ENCODE measurements at regions not wholly inside any gene's neighbourhood (a gene's known extent, or its start where the extent isn't known, plus 50 kb on each side); places are given as distances from the start of the nearest gene placed in this dataset.

- H3K9me2 ChIP-seq, result no peaks in the 10 kb centered on the region
- H3K4me2 ChIP-seq, result no peak overlapping the region
- H3K27me3 ChIP-seq (ENCODE audit: insufficient read depth), result no peaks in the 10 kb centered on the region
- CTCF ChIA-PET, result interaction anchor here (0.7 to 1.4 kb wide), 2 partner anchors 761 to 943 kb away, joined by 3 to 9 read pairs; no protein-coding TSS in a partner anchor
- POLR2A ChIA-PET, result no interaction called here
- H3K9me3 ChIP-seq, result no peaks in the 10 kb centered on the region
- no peak for DNase-seq
- no peaks in the 10 kb centered on the region for H4K20me1 ChIP-seq (ENCODE audit: insufficient read depth)
- no peaks in the 10 kb centered on the region for H3K79me2 ChIP-seq (ENCODE audit: insufficient read depth)
- H3F3A ChIP-seq (replicated peaks; ENCODE audit: insufficient read depth), result no peaks in the 10 kb centered on the region
- no peak overlapping the region for H2AFZ ChIP-seq (ENCODE audit: low read depth)
- H3K4me3 ChIP-seq (ENCODE audit: low read depth in 2 of 2, low read length in 1 of 2), result no peak overlapping the region
- no peaks in the 10 kb centered on the region; a peak in 2 of 4 replicates for H3K4me1 ChIP-seq (ENCODE audit: control insufficient read depth in 1 of 2, insufficient read depth in 2 of 2, low read depth in 1 of 2, low read length in 1 of 2)
- H3K36me3 ChIP-seq (replicated peaks in 1 of 2; ENCODE audit: control insufficient read depth in 1 of 2, insufficient read depth in 2 of 2, low read length in 1 of 2), result no peaks in the 10 kb centered on the region
- WGBS (ENCODE audit: low lambda C conversion rate), result 51% methylated on average over 7 of the region's 7 CpGs
- no peak overlapping the region for H3K27ac ChIP-seq (ENCODE audit: low read depth in 2 of 2, low read length in 1 of 2)
- no peak for TF ChIP-seq RCOR1 (IDR thresholded peaks at IDR 0.05; ENCODE audit: low read length)
- no peak overlapping the region for H3K9ac ChIP-seq
Measured at GRCh38 chr10:129028451-129028850, 438.6 kb upstream of the MGMT start.

GRCh38 chr10:129029051-129029450 lies 438.0 kb upstream of the MGMT start:
- H3K9me3 ChIP-seq, result no peaks in the 10 kb centered on the region
- WGBS (ENCODE audit: low lambda C conversion rate), result 51% methylated on average over 9 of the region's 9 CpGs
- H3K4me2 ChIP-seq, result no peak overlapping the region
- H3K9me2 ChIP-seq, result no peaks in the 10 kb centered on the region
- H3K36me3 ChIP-seq (replicated peaks in 1 of 2; ENCODE audit: control insufficient read depth in 1 of 2, insufficient read depth in 2 of 2, low read length in 1 of 2), result no peaks in the 10 kb centered on the region
- no peak for DNase-seq
- H4K20me1 ChIP-seq (ENCODE audit: insufficient read depth), result no peaks in the 10 kb centered on the region
- H2AFZ ChIP-seq (ENCODE audit: low read depth), result no peak overlapping the region
- no peak overlapping the region for H3K9ac ChIP-seq
- H3K79me2 ChIP-seq (ENCODE audit: insufficient read depth), result no peaks in the 10 kb centered on the region
- TF ChIP-seq MAX (IDR thresholded peaks at IDR 0.05; ENCODE audit: low read depth), result no peak
- no peak for TF ChIP-seq JUND (IDR thresholded peaks at IDR 0.05)
- no peak for TF ChIP-seq FOSL2 (IDR thresholded peaks at IDR 0.05; ENCODE audit: borderline replicate concordance, low read depth)
- H3K27me3 ChIP-seq (ENCODE audit: insufficient read depth), result no peaks in the 10 kb centered on the region
- H3K27ac ChIP-seq (ENCODE audit: low read depth in 2 of 2, low read length in 1 of 2), result no peak overlapping the region
- ChIA-PET CTCF (interaction anchor here (0.7 to 1.4 kb wide), 2 partner anchors 761 to 943 kb away, joined by 3 to 9 read pairs; no protein-coding TSS in a partner anchor), POLR2A (no interaction called here)
- H3K4me3 ChIP-seq (ENCODE audit: low read depth in 2 of 2, low read length in 1 of 2), result no peak overlapping the region
- no peaks in the 10 kb centered on the region; a peak in 2 of 4 replicates for H3K4me1 ChIP-seq (ENCODE audit: control insufficient read depth in 1 of 2, insufficient read depth in 2 of 2, low read depth in 1 of 2, low read length in 1 of 2)
- H3F3A ChIP-seq (replicated peaks; ENCODE audit: insufficient read depth), result no peaks in the 10 kb centered on the region

- no peaks in the 10 kb centered on the region for H3K27me3 ChIP-seq (ENCODE audit: insufficient read depth)
- H3K9me3 ChIP-seq, result no peaks in the 10 kb centered on the region
- H2AFZ ChIP-seq (ENCODE audit: low read depth), result no peak overlapping the region
- H3K9ac ChIP-seq, result no peak overlapping the region
- H3K9me2 ChIP-seq, result no peaks in the 10 kb centered on the region
- H3K36me3 ChIP-seq (replicated peaks in 1 of 2; ENCODE audit: control insufficient read depth in 1 of 2, insufficient read depth in 2 of 2, low read length in 1 of 2), result no peaks in the 10 kb centered on the region
- H3K4me1 ChIP-seq (ENCODE audit: control insufficient read depth in 1 of 2, insufficient read depth in 2 of 2, low read depth in 1 of 2, low read length in 1 of 2), result no peaks in the 10 kb centered on the region; a peak in 2 of 4 replicates
- H4K20me1 ChIP-seq (ENCODE audit: insufficient read depth), result no peaks in the 10 kb centered on the region
- H3K4me2 ChIP-seq, result no peak overlapping the region
- no peak for DNase-seq
- CTCF ChIA-PET, result interaction anchor here (1.3 to 3.8 kb wide), 6 partner anchors 11 to 944 kb away, joined by 3 to 66 read pairs (median 5); no protein-coding TSS in a partner anchor
- TF ChIP-seq SMC3 (IDR thresholded peaks at IDR 0.05; ENCODE audit: low read depth, low read length) (no peak), EZH2phosphoT487 (IDR thresholded peaks at IDR 0.05; ENCODE audit: borderline replicate concordance, low read depth) (no peak), RFX5 (IDR thresholded peaks at IDR 0.05; ENCODE audit: low read length) (no peak), SIN3A (IDR thresholded peaks at IDR 0.05; ENCODE audit: borderline replicate concordance, low read depth, low read length) (no peak), JUND (IDR thresholded peaks at IDR 0.05) (no peak), MAX (IDR thresholded peaks at IDR 0.05; ENCODE audit: low read depth) (no peak), GATA2 (CRISPR knock-in tag; IDR thresholded peaks at IDR 0.05) (no peak), MEF2A (IDR thresholded peaks at IDR 0.05; ENCODE audit: borderline replicate concordance, low read depth) (no peak)
- 45% methylated on average over 14 of the region's 14 CpGs for WGBS (ENCODE audit: low lambda C conversion rate)
- H3K4me3 ChIP-seq (ENCODE audit: low read depth in 2 of 2, low read length in 1 of 2), result no peak overlapping the region
- no peaks in the 10 kb centered on the region for H3K79me2 ChIP-seq (ENCODE audit: insufficient read depth)
- no peaks in the 10 kb centered on the region for H3F3A ChIP-seq (replicated peaks; ENCODE audit: insufficient read depth)
- POLR2A ChIA-PET, result no interaction called here
- no peak overlapping the region for H3K27ac ChIP-seq (ENCODE audit: low read depth in 2 of 2, low read length in 1 of 2)
Measured at GRCh38 chr10:129029851-129030602, 437.0 kb upstream of the MGMT start.
